ENCODE measurements at regions not wholly inside any gene's neighbourhood (a gene's known extent, or its start where the extent isn't known, plus 50 kb on each side); places are given as distances from the start of the nearest gene placed in this dataset.

GRCh38 chr5:124417196-124417595, 329.2 kb downstream of the ZNF608 start:
- H3K4me3 ChIP-seq, result no peak overlapping the region
- no peaks in the 10 kb centered on the region for H3K27me3 ChIP-seq

DNA sequence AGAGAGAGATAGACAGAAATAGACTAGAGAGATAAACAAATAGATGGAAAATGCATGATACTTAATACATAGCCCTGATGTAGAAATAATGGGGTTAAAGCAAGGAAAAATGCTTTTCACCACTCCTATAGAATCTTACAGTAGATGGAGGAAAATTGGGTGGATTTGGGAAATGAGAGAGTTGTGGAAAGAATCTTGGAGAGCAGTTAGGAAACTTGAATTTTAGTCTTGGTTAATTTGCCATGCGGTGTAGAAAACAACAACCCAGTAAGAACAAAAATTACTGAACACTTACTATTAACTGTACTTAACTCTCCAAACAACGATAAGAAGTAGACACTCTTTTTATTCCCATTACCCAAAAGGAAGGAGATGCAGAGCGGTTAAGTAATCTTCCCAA, 329.8 kb downstream of the ZNF608 start:
- H3K27me3 ChIP-seq, result no peaks in the 10 kb centered on the region
- peaks cover 0 to 15% of the 10 kb centered on the region in 2 donors for H3K4me1 ChIP-seq
- no peaks in the 10 kb centered on the region for H3K9me3 ChIP-seq
- no peak for DNase-seq (ENCODE audit: low spot score)
- H3K4me3 ChIP-seq, result no peak overlapping the region
- no peak overlapping the region for H3K27ac ChIP-seq
- H3K36me3 ChIP-seq, result no peaks in the 10 kb centered on the region
- TF ChIP-seq, protein P1, sequence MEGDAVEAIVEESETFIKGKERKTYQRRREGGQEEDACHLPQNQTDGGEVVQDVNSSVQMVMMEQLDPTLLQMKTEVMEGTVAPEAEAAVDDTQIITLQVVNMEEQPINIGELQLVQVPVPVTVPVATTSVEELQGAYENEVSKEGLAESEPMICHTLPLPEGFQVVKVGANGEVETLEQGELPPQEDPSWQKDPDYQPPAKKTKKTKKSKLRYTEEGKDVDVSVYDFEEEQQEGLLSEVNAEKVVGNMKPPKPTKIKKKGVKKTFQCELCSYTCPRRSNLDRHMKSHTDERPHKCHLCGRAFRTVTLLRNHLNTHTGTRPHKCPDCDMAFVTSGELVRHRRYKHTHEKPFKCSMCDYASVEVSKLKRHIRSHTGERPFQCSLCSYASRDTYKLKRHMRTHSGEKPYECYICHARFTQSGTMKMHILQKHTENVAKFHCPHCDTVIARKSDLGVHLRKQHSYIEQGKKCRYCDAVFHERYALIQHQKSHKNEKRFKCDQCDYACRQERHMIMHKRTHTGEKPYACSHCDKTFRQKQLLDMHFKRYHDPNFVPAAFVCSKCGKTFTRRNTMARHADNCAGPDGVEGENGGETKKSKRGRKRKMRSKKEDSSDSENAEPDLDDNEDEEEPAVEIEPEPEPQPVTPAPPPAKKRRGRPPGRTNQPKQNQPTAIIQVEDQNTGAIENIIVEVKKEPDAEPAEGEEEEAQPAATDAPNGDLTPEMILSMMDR (IDR thresholded peaks at IDR 0.05), result no peak

More at GRCh38 chr5:124417196-124417595, 329.2 kb downstream of the ZNF608 start:
- Histone ChIP-seq H3K9me3 (peaks cover 0 to 3% of the 10 kb centered on the region in 2 donors), H3K27ac (no peak overlapping the region), H3K4me1 (peaks cover 0 to 15% of the 10 kb centered on the region in 2 donors), H3K36me3 (no peaks in the 10 kb centered on the region)
- TF ChIP-seq, protein P1 (IDR thresholded peaks at IDR 0.05), result no peak
- no peak for DNase-seq (ENCODE audit: low spot score)

GRCh38 chr5:124414973-124415372, 331.5 kb downstream of the ZNF608 start:
- H3K4me3 ChIP-seq, result no peak overlapping the region
- H3K36me3 ChIP-seq, result no peaks in the 10 kb centered on the region
- no peak overlapping the region for H3K27ac ChIP-seq
- no peak for DNase-seq (ENCODE audit: low spot score)
- no peaks in the 10 kb centered on the region for H3K27me3 ChIP-seq
- TF ChIP-seq, protein P1 (IDR thresholded peaks at IDR 0.05), result no peak
- H3K9me3 ChIP-seq, result no peaks in the 10 kb centered on the region
- peaks cover 0 to 15% of the 10 kb centered on the region in 2 donors for H3K4me1 ChIP-seq

- H3K27ac ChIP-seq, result no peak overlapping the region
- peaks cover 0 to 21% of the 10 kb centered on the region in 2 donors for H3K4me1 ChIP-seq
- H3K27me3 ChIP-seq, result no peaks in the 10 kb centered on the region
- DNase-seq (ENCODE audit: low spot score), result no peak
- no peaks in the 10 kb centered on the region for H3K36me3 ChIP-seq
- H3K9me3 ChIP-seq, result no peaks in the 10 kb centered on the region
- TF ChIP-seq, protein P1 (IDR thresholded peaks at IDR 0.05), result peak in 1 of 2 donors; percentile 18
- H3K4me3 ChIP-seq, result no peak overlapping the region
Observed at GRCh38 chr5:124410539-124411488, 335.6 kb downstream of the ZNF608 start.

DNA sequence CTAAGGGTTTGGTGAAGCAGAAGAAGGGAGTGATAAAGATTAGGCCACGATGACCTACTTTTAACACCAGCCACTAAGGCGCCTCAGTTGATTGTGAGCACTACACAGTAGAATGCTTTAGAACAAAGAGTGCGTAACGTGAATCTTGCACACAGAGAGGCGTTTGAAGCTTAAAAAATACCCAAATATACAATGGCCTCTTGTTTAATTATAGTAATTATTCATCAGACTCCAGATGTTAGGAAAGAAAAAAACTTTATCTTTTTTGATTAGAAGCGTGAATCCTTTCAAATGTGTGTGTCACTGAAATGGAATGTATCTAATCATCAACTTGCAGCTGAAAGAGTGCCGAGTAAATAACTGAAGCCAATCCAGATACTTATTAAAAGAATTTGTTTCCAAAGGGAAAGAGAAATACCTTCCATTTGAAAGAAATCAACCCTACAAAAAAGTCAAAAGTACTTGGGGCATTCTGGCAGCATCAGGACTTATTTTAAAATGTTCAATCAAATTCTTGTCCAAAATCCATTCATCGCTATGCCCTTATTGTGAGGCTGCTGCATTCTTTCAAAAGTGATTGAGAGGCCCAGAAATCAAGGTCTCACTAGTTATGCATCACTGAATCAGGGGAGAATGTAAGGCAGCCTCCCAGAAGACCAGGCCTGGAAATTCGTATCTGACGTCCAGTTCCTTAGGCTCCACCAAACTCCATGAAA, 337.5 kb downstream of the ZNF608 start:
- no peak for DNase-seq (ENCODE audit: low spot score)
- Histone ChIP-seq H3K36me3 (no peaks in the 10 kb centered on the region), H3K27ac (peak overlapping the region; percentile 10 to 66), H3K4me3 (no peak overlapping the region), H3K4me1 (peaks cover 0 to 17% of the 10 kb centered on the region in 2 donors), H3K9me3 (no peaks in the 10 kb centered on the region), H3K27me3 (no peaks in the 10 kb centered on the region)
- TF ChIP-seq, protein P1 (IDR thresholded peaks at IDR 0.05), result no peak
